HCT116 (cell line): ENCODE measurements at regions not wholly inside any gene's neighbourhood (a gene's known extent, or its start where the extent isn't known, plus 50 kb on each side); places are given as distances from the start of the nearest gene placed in this dataset.

Source experiments
- CTCF ChIP-seq, 3 experiments: fragments of 200-600 bp in 1 of 3; sonication (generic) in 1 of 3; IDR thresholded peaks in 2 of 3; conservative IDR thresholded peaks in 1 of 3; 2 replicates each; pipeline ENCODE4 v1.5.1; 2012 to 2017; ENCODE audit warnings: low read depth in 2 of 3, low read length in 2 of 3, antibody characterized with exemption in 1 of 3, borderline replicate concordance in 1 of 3, control low read depth in 1 of 3, mild to moderate bottlenecking in 1 of 3, mixed read lengths in 1 of 3, mixed run types in 1 of 3, moderate library complexity in 1 of 3; ENCODE audit not compliant: insufficient read depth in 1 of 3
- EZH2 ChIP-seq: fragments of 200-600 bp; sonication (generic); IDR thresholded peaks from 2 replicates; pipeline ENCODE4 v1.6.1; 2017; ENCODE audit warnings: antibody characterized with exemption, mixed run types
- EZH2phosphoT487 ChIP-seq: fragments of 200-600 bp; IDR thresholded peaks from 2 replicates; pipeline ENCODE4 v1.6.1; 2018; ENCODE audit warnings: antibody characterized with exemption, borderline replicate concordance
- POLR2A ChIP-seq: IDR thresholded peaks from 2 replicates; pipeline ENCODE4 v1.7.0; 2011; ENCODE audit warnings: borderline replicate concordance; ENCODE audit not compliant: insufficient read depth, insufficient read length; ENCODE audit errors: extremely low read depth
- SP1 ChIP-seq: IDR thresholded peaks from 2 replicates; pipeline ENCODE4 v1.6.1; 2012; ENCODE audit warnings: low read depth
- YY1 ChIP-seq: IDR thresholded peaks from 2 replicates; pipeline ENCODE4 v1.6.1; 2011; ENCODE audit warnings: low read length, low read depth, moderate library complexity, mild to moderate bottlenecking; ENCODE audit not compliant: insufficient replicate concordance; ENCODE audit errors: extremely low read depth
- ZNF274 ChIP-seq: fragments of 200-500 bp; sonication (Bioruptor generic); IDR thresholded peaks from 2 replicates; pipeline ENCODE4 v1.6.1; 2014; ENCODE audit warnings: mild to moderate bottlenecking, low read depth, low read length, inconsistent platforms
- TF ChIP-seq, protein P1 (sequence below): IDR thresholded peaks from 2 replicates; pipeline ENCODE4 v1.6.1; 2012; ENCODE audit warnings: low read depth

DNA sequence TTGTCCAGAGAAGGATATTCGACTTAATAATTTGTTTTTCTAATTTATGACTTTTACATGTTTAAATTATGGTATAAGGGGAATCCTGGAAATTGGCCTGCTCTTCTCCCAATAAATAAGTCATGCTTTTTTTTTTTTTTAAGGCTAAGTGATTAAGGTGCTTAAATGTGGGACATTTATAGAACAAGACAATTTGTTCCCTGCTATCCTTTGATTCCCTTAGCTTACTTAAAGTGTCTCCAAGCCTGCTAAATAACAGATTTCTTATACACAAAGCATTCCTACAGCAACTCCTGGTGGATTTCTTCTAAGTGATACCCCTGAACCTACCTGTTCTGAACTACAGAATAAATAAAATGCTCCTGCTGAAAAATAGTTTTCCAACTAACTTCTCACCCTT lies 233.0 kb upstream of the UGT8 start:
- TF ChIP-seq CTCF (IDR thresholded peaks at IDR 0.05 in 2 of 3, conservative IDR thresholded peaks at IDR 0.05 in 1 of 3; ENCODE audit: borderline replicate concordance in 1 of 3, insufficient read depth in 1 of 3, low read depth in 2 of 3, low read length in 2 of 3) = no peak
- TF ChIP-seq, protein P1, sequence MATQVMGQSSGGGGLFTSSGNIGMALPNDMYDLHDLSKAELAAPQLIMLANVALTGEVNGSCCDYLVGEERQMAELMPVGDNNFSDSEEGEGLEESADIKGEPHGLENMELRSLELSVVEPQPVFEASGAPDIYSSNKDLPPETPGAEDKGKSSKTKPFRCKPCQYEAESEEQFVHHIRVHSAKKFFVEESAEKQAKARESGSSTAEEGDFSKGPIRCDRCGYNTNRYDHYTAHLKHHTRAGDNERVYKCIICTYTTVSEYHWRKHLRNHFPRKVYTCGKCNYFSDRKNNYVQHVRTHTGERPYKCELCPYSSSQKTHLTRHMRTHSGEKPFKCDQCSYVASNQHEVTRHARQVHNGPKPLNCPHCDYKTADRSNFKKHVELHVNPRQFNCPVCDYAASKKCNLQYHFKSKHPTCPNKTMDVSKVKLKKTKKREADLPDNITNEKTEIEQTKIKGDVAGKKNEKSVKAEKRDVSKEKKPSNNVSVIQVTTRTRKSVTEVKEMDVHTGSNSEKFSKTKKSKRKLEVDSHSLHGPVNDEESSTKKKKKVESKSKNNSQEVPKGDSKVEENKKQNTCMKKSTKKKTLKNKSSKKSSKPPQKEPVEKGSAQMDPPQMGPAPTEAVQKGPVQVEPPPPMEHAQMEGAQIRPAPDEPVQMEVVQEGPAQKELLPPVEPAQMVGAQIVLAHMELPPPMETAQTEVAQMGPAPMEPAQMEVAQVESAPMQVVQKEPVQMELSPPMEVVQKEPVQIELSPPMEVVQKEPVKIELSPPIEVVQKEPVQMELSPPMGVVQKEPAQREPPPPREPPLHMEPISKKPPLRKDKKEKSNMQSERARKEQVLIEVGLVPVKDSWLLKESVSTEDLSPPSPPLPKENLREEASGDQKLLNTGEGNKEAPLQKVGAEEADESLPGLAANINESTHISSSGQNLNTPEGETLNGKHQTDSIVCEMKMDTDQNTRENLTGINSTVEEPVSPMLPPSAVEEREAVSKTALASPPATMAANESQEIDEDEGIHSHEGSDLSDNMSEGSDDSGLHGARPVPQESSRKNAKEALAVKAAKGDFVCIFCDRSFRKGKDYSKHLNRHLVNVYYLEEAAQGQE = no peak
- no peak for TF ChIP-seq EZH2phosphoT487
- TF ChIP-seq POLR2A = no peak
- TF ChIP-seq SP1 = no peak
- TF ChIP-seq EZH2 = no peak
- TF ChIP-seq ZNF274 = no peak
- TF ChIP-seq YY1 = no peak
